Mesenchymal stem cell (in vitro differentiated cells and primary cell): ENCODE measurements at regions not wholly inside any gene's neighbourhood (a gene's known extent, or its start where the extent isn't known, plus 50 kb on each side); places are given as distances from the start of the nearest gene placed in this dataset.
"Not testable (repeated sequence)": the region's sequence is repeated elsewhere in the genome, so short reads cannot be mapped to it uniquely, and the experiment has no call there.

ENCODE experiments used
- DNase-seq: peaks from one replicate; pipeline ENCODE4 v3.0.0-alpha.2; 2013
- H2AFZ ChIP-seq: one replicate; pipeline ENCODE4 v1.6.1; 2013; ENCODE audit warnings: low read depth, mild to moderate bottlenecking, control low read depth, inconsistent platforms, low read length, moderate library complexity
- H2AK5ac ChIP-seq: 2 replicates; pipeline ENCODE4 v1.6.1; 2013; ENCODE audit warnings: low read length, moderate library complexity, mild to moderate bottlenecking, inconsistent platforms; ENCODE audit not compliant: severe bottlenecking
- H2BK120ac ChIP-seq: one replicate; pipeline ENCODE4 v1.6.1; 2013; ENCODE audit warnings: low read depth, mild to moderate bottlenecking, inconsistent platforms, low read length, moderate library complexity
- H2BK12ac ChIP-seq, 2 experiments: one replicate each; pipeline ENCODE4 v1.6.1; 2013; ENCODE audit warnings: inconsistent platforms in 2 of 2, low read length in 2 of 2, mild to moderate bottlenecking in 2 of 2, moderate library complexity in 2 of 2, control low read depth in 1 of 2
- H2BK15ac ChIP-seq: one replicate; pipeline ENCODE4 v1.6.1; 2013; ENCODE audit warnings: mild to moderate bottlenecking, low read depth, inconsistent platforms; ENCODE audit not compliant: poor library complexity, severe bottlenecking
- H2BK5ac ChIP-seq: 2 replicates; pipeline ENCODE4 v1.6.1; 2013; ENCODE audit warnings: low read depth, mild to moderate bottlenecking, low read length, control low read depth, inconsistent platforms; ENCODE audit not compliant: poor library complexity, severe bottlenecking
- H3K14ac ChIP-seq, 2 experiments: one replicate each; pipeline ENCODE4 v1.6.1; 2013; ENCODE audit warnings: inconsistent platforms in 2 of 2, low read length in 2 of 2, control low read depth in 1 of 2, mild to moderate bottlenecking in 1 of 2, moderate library complexity in 1 of 2
- H3K18ac ChIP-seq, 2 experiments: one replicate each; pipeline ENCODE4 v1.6.1; 2013; ENCODE audit warnings: inconsistent platforms in 2 of 2, low read length in 2 of 2, control low read depth in 1 of 2, low read depth in 1 of 2, mild to moderate bottlenecking in 1 of 2
- H3K23ac ChIP-seq, 2 experiments: one replicate each; pipeline ENCODE4 v1.6.1; 2013; ENCODE audit warnings: inconsistent platforms in 2 of 2, low read length in 2 of 2, mild to moderate bottlenecking in 2 of 2, moderate library complexity in 2 of 2, control low read depth in 1 of 2
- H3K27ac ChIP-seq: 2 replicates; pipeline ENCODE4 v1.5.1; 2013; ENCODE audit warnings: mild to moderate bottlenecking, moderate library complexity, low read length, control low read depth, inconsistent platforms; ENCODE audit not compliant: poor library complexity, severe bottlenecking
- H3K27me3 ChIP-seq, 2 experiments: 2 replicates each; pipeline versions ENCODE4 v1.6.1 to v1.7.0; 2013; ENCODE audit warnings: low read length in 2 of 2, mild to moderate bottlenecking in 2 of 2, moderate library complexity in 2 of 2, control low read depth in 1 of 2, inconsistent platforms in 1 of 2; ENCODE audit not compliant: control insufficient read depth in 1 of 2, insufficient read depth in 1 of 2
- H3K36me3 ChIP-seq, 2 experiments: 2 replicates each; pipeline versions ENCODE4 v1.6.1 to v1.7.0; 2013; ENCODE audit warnings: low read length in 2 of 2, control low read depth in 1 of 2, inconsistent platforms in 1 of 2, low read depth in 1 of 2, mild to moderate bottlenecking in 1 of 2; ENCODE audit not compliant: insufficient read depth in 2 of 2, control insufficient read depth in 1 of 2
- H3K4ac ChIP-seq, 2 experiments: one replicate each; pipeline ENCODE4 v1.6.1; 2013; ENCODE audit warnings: inconsistent platforms in 2 of 2, low read length in 2 of 2, mild to moderate bottlenecking in 2 of 2, moderate library complexity in 2 of 2, control low read depth in 1 of 2, low read depth in 1 of 2
- H3K4me1 ChIP-seq: 2 replicates; pipeline ENCODE4 v1.6.1; 2013; ENCODE audit warnings: low read depth, low read length, control low read depth; ENCODE audit not compliant: control insufficient read depth, insufficient read depth
- H3K4me2 ChIP-seq: 2 replicates; pipeline ENCODE4 v1.6.1; 2013; ENCODE audit warnings: low read length, mild to moderate bottlenecking, inconsistent platforms; ENCODE audit not compliant: poor library complexity, severe bottlenecking
- H3K4me3 ChIP-seq, 2 experiments: 2 replicates each; pipeline versions ENCODE4 v1.5.1 to v1.7.0; 2013; ENCODE audit warnings: low read length in 2 of 2, mild to moderate bottlenecking in 2 of 2, control low read depth in 1 of 2, low read depth in 1 of 2; ENCODE audit not compliant: insufficient read depth in 1 of 2
- H3K79me1 ChIP-seq: replicated peaks from 2 replicates; pipeline ENCODE4 v1.6.1; 2013; ENCODE audit warnings: mild to moderate bottlenecking, control low read depth, low read length, inconsistent platforms; ENCODE audit not compliant: poor library complexity, severe bottlenecking
- H3K9ac ChIP-seq: 2 replicates; pipeline ENCODE4 v1.7.0; 2013; ENCODE audit warnings: mild to moderate bottlenecking, low read length, moderate library complexity
- H3K9me3 ChIP-seq: 2 replicates; pipeline ENCODE4 v1.7.0; 2013; ENCODE audit warnings: mild to moderate bottlenecking, low read length; ENCODE audit not compliant: control insufficient read depth
- H4K8ac ChIP-seq: one replicate; pipeline ENCODE4 v1.6.1; 2013; ENCODE audit warnings: inconsistent platforms, mild to moderate bottlenecking, low read length, moderate library complexity
- H4K91ac ChIP-seq: one replicate; pipeline ENCODE4 v1.6.1; 2013; ENCODE audit warnings: mild to moderate bottlenecking, low read length, inconsistent platforms
- WGBS: methylation state at CpG from one replicate; pipeline ENCODE4 v1.1.7; 2013; ENCODE audit warnings: mixed read lengths; 5-methylcytosine and 5-hydroxymethylcytosine counted together

GRCh38 chr6:40831381-40831780 lies 207.6 kb downstream of the UNC5CL start:
- no peak overlapping the region for H2BK12ac ChIP-seq
- H3K4me3 ChIP-seq: no peak overlapping the region
- no peak for DNase-seq
- H3K4ac ChIP-seq: no peak overlapping the region
- no peaks in the 10 kb centered on the region for H3K36me3 ChIP-seq
- no peak overlapping the region for H2AK5ac ChIP-seq
- no peak overlapping the region for H3K27ac ChIP-seq
- H4K8ac ChIP-seq: no peak overlapping the region
- no peak overlapping the region for H3K14ac ChIP-seq
- peaks cover 32 to 60% of the 10 kb centered on the region in 2 experiments for H3K27me3 ChIP-seq
- H3K4me2 ChIP-seq: no peak overlapping the region
- no peaks in the 10 kb centered on the region for H3K79me1 ChIP-seq
- H2BK15ac ChIP-seq: no peak overlapping the region
- H3K9me3 ChIP-seq: no peaks in the 10 kb centered on the region
- 86% methylated on average over 2 of the region's 3 CpGs for WGBS
- no peak overlapping the region for H3K23ac ChIP-seq
- H2BK5ac ChIP-seq: no peak overlapping the region
- no peak overlapping the region for H3K9ac ChIP-seq
- no peak overlapping the region for H2BK120ac ChIP-seq
- H3K4me1 ChIP-seq: no peaks in the 10 kb centered on the region
- H3K18ac ChIP-seq: no peak overlapping the region
- no peak overlapping the region for H2AFZ ChIP-seq
- no peak overlapping the region for H4K91ac ChIP-seq

DNA sequence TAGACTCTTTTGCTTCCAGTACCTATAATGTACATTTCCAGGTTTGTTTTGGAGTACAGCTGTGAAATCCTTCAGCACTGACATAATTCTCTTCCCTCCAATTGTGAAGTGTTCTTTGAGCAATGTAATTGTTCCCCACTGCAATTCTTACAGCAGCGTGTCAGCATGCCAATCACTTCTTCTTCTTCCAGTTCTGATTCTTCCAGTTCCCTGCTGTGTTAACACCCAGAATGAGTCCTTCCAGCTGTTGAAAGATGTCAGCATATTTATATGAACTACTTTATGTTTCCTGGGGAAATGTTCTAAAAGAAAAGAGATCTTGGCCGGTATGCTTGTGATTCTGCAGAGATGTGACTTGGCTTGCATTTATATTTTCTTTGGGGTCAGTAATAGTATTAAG lies 213.9 kb downstream of the UNC5CL start:
- Histone ChIP-seq H3K4ac (no peak overlapping the region), H3K9me3 (no peaks in the 10 kb centered on the region), H2AFZ (no peak overlapping the region), H3K4me2 (no peak overlapping the region), H3K4me3 (no peak overlapping the region), H3K79me1 (no peaks in the 10 kb centered on the region), H3K27ac (no peak overlapping the region), H3K4me1 (no peaks in the 10 kb centered on the region), H3K27me3 (peaks cover 20 to 24% of the 10 kb centered on the region in 2 experiments), H4K8ac (no peak overlapping the region), H3K23ac (no peak overlapping the region), H3K14ac (no peak overlapping the region), H3K9ac (no peak overlapping the region), H2BK120ac (no peak overlapping the region), H2AK5ac (no peak overlapping the region), H3K36me3 (no peaks in the 10 kb centered on the region), H2BK15ac (no peak overlapping the region), H4K91ac (no peak overlapping the region), H2BK12ac (no peak overlapping the region), H2BK5ac (no peak overlapping the region), H3K18ac (no peak overlapping the region)
- 56% methylated on average over 2 of the region's 2 CpGs for WGBS
- no peak for DNase-seq

DNA sequence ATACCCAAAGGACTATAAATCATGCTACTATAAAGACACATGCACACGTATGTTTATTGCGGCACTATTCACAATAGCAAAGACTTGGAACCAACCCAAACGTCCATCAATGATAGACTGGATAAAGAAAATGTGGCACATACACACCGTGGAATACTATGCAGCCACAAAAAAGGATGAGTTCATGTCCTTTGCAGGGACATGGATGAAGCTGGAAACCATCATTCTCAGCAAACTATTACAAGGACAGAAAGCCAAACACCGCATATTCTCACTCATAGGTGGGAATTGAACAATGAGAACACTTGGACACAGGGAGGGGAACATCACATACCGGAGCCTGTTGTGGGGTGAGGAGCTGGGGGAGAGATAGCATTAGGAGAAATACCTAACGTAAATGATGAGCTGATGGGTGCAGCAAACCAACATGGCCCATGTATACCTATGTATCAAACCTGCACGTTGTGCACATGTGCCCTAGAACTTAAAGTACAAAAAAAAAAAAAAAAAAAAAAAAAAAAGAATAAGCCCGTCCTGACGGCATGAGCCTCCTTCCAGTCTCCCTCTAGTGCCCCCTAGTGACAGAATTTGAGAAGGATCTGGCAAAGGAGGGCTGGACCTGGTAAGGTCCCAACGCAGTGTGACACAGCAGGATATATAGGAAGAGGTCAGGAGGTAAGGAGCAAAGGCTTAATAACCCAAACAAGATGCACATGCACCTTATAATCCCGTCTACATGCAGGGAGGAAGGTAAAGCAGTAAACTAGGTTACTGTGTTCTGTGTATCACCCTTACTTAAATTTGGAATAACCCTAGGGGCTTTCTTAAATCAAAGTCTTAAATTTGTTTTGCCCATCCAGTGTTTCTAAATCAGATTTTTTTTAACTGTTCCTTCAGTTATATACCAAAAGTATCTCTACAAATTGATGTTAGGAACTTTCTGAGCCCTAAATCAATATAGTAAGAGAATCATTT lies 214.8 kb downstream of the UNC5CL start:
- peak; percentile 68 for DNase-seq
- H3K27ac ChIP-seq: not testable (repeated sequence)
- 100% methylated on average over 5 of the region's 12 CpGs for whole genome bisulfite sequencing

DNA sequence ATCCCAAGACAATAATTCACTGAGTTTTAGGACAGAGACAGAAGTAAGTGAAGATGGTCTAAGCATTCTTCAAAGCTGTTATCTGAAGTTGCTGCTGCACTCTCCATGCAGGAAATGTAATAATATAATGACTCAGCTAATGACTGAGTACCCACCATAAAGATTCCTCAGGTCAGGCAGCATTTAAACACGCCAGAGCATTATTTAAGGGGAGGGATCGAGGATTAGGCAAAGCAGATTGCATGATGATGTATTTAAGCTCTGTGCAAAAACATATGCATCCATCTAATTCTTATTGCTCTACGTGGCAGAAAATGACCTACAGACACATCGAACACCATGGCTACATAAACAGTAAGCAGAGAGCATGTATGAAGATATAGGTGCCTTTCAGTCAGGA lies 216.4 kb downstream of the UNC5CL start:
- H3K27me3 ChIP-seq: peaks cover 16 to 31% of the 10 kb centered on the region in 2 experiments
- no peak overlapping the region for H2BK15ac ChIP-seq
- H2BK5ac ChIP-seq: no peak overlapping the region
- no peak overlapping the region for H3K18ac ChIP-seq
- no peaks in the 10 kb centered on the region for H3K9me3 ChIP-seq
- H3K23ac ChIP-seq: no peak overlapping the region
- H3K14ac ChIP-seq: no peak overlapping the region
- peak; percentile 71 for DNase-seq
- 60% methylated on average over 1 of the region's 4 CpGs for WGBS
- H2BK120ac ChIP-seq: no peak overlapping the region
- H2BK12ac ChIP-seq: no peak overlapping the region
- H4K91ac ChIP-seq: no peak overlapping the region
- H2AK5ac ChIP-seq: no peak overlapping the region
- no peak overlapping the region for H3K27ac ChIP-seq
- H3K4ac ChIP-seq: no peak overlapping the region
- no peak overlapping the region for H3K4me2 ChIP-seq
- no peaks in the 10 kb centered on the region for H3K4me1 ChIP-seq
- no peaks in the 10 kb centered on the region for H3K79me1 ChIP-seq
- H4K8ac ChIP-seq: no peak overlapping the region
- no peak overlapping the region for H3K9ac ChIP-seq
- no peak overlapping the region for H2AFZ ChIP-seq
- no peak overlapping the region for H3K4me3 ChIP-seq
- H3K36me3 ChIP-seq: no peaks in the 10 kb centered on the region

More for the DNA sequence above, 214.8 kb downstream of the UNC5CL start:
- H3K4ac ChIP-seq, H2BK15ac ChIP-seq, H3K9me3 ChIP-seq, H3K36me3 ChIP-seq, H3K9ac ChIP-seq, H2AFZ ChIP-seq, H3K18ac ChIP-seq, H4K8ac ChIP-seq, H2BK5ac ChIP-seq, H4K91ac ChIP-seq, H2BK12ac ChIP-seq, H3K4me1 ChIP-seq, H3K23ac ChIP-seq, H2BK120ac ChIP-seq, H3K4me3 ChIP-seq, H2AK5ac ChIP-seq, H3K79me1 ChIP-seq, H3K14ac ChIP-seq, H3K4me2 ChIP-seq: not testable (repeated sequence)
- H3K27me3 ChIP-seq: peaks cover 20 to 28% of the 10 kb centered on the region in 2 experiments
